Right kidney (tissue), 1 donor: ENCODE measurements at regions not wholly inside any gene's neighbourhood (a gene's known extent, or its start where the extent isn't known, plus 50 kb on each side); places are given as distances from the start of the nearest gene placed in this dataset.
"Not testable (repeated sequence)": the region's sequence is repeated elsewhere in the genome, so short reads cannot be mapped to it uniquely, and the experiment has no call there.

Experiments used
- DNase-seq: peaks from one replicate; pipeline ENCODE4 v3.0.0-alpha.2; 2016

DNA sequence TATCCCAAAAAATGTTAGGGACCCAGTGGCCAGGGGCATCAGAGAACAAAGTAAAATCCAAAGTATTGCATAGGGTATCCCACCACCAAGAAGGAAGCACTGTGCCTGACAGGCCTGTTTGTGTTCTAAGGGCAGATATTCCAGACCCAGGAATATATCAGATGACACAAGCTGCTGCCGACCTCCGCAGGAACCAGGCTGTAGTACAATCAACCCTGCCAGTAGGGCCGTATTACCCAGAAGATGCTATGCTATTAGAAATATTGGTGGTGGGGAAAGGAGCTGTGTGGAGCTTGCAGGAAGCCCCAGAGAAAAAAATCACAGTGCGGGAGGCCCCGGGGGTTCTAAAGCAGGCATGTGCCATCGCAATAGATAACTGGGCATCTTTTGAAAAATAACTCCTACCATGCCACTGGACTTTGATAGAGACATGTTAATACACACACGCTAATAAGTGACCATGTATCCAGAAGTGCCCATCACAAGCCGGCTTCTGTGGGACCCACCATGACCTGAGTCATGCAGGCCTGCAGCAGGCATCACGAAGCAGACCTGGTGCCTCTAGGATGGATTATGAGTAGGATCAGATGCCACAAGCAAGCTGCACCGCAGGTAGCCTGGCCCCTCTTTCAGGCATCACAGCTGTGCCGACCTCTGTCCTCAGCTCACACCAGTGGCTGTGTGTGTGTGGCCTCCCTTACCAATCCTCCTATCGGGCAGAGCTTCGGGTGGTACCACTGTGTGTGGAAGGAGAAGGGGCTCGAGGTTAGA, 242.7 kb downstream of the BCL11B start:
- no peak for DNase-seq

DNA sequence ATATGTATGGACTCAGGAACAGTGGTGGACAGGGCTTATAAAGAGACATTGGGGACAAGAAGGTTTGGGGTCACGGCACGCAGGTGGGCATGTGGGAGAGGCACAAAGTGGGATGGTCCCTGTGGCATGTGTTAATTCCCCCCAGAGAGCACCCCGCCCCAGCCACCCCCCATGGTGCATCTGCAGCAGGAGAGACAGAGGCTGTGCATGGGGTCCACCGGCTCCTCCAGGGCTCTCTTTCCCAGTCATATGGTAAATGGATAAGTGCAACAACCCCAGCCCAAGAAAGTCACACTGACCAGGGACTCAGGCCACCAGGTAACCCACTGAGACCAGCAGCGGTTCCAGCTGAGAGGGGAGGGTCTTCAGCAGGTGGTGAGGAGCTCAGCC, 242.1 kb downstream of the BCL11B start:
- no peak for DNase-seq

DNA sequence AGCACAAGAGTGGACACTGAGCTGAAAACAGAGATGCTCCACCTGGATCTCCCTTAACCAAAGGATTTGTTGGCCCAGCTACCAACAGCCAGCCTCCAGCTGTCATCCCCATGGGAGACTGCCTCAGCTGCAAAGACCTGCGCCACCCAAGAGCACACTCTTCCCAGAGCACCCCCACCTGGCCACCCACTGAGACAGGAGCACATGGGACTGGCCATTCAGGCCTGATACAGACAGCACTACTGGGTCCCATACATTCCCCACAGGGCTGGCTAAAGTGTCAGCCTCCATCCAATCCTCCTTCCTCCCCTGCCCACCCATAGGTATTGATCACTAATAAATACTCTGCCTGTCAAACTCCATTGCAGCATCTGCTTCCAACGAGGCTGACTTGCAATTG, 241.5 kb downstream of the BCL11B start:
- DNase-seq, result no peak

GRCh38 chr14:99032759-99033158, 239.2 kb downstream of the BCL11B start:
- no peak for DNase-seq

- DNase-seq, result no peak
These were observed 238.0 kb downstream of the BCL11B start for GRCh38 chr14:99033951-99034350.

GRCh38 chr14:99034711-99035171, 237.3 kb downstream of the BCL11B start:
- DNase-seq, result no peak

DNA sequence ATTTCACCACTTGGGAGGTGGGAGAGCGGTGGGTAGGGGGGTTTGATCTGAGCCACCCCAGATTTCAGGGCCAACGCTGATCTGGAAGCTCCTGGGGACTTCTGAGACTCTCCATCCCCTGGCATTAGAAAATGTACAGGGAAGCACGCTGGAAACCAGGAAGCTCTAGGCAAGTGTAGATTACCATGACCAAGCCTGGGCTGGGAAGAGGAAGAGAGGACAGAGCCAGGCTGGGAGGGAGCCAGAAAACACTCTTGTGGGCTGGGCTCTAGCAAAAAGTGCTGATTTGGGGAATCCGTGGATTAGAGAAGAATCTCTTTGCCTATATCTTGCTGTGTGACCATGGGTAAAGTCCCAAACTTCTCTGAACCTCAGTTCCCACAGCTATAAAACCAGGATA, 236.7 kb downstream of the BCL11B start:
- no peak for DNase-seq

DNA sequence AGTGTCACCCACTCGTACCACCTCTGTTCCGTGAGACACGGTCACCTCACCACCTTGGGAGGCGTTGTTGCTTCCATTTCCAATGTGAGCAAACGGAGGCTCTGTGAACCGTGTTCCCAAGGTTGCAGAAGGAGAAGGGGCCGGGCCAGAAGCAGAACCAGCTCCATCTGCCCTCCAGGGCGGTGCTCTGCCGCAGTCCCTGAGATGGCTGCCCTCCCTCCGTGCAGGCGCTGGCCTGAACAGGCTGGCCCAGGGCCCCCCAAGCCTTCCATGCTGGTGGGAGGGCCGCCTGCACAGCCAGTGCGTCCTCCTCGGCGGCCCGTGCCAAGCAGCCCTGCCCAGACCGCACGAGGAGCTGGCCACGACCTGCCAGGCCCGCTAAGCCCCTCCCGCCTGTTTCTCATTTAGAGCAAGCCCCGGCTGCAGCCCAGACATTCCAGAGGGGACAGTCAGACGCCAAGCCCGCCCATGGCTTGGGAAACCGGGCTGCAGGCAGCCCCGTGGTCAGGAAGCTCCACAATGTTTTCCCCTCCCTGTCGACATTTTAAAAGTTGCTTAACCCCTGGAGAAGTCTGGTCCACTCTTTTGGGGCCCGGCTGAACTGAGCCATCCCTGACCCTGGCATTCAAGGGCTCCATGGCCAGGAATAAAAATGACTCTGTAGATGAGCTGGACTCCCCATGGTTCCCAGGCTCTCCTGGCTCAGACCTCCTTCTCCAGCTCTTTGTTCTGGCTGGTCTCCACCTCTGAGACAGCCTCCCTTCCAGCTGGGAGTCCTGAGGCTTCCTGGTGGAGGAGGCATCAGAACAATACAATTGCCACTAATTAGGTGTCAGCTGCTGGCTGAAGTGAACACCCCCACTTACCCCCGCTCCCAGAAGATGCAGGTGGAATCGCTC, 236.0 kb downstream of the BCL11B start:
- peak; percentile 47 for DNase-seq

GRCh38 chr14:99036611-99037293, 235.2 kb downstream of the BCL11B start:
- DNase-seq, result no peak

DNA sequence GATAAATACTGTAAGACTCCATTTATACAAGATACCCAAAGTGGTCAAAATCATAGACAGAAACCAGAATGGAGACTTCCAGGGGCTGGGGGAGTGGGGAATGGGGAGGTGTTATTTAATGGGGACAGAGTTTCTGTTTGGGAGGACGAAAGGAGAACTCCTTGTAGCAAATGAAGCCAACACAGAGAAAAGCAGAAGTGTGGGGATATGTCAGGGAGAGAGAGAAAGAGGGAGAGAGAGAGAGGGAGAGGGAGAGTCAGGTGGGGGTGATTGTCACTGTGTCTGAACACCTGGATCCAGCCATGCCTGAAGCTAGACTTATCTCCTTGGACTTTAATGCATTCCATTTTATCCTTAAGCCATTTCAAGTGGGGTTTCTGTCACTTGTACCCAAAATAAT, 234.7 kb downstream of the BCL11B start:
- not testable (repeated sequence) for DNase-seq

DNA sequence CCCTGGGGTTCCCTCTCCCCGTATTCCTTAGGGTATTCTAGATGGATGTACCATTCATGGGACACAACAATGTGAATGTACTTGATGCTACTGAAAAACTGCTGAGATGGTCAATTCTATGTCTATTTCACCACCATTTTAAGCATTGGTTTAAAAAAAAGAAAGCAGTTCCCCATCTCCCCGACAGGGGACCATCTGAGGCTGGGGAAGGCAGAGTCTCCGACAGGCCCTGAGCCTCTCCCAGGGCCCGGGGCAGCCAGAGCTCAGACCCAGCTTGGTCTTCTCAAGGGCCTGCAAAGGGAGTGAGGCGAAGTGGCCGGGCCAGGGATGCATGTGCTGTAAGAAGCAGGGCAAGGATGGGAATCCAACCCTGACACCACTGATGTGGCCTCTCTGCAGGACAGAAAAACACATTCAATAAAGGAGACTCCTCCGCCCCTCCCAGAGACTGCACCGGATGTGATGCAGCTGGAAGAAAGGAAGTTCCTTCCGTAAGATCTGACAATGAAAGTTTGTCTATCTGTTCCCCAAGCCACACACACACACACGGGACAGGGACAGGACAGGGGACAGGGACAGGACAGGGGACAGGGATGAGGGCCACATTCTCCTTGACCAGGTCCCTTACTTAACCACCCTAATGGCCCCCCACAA, 234.1 kb downstream of the BCL11B start:
- DNase-seq, result no peak

- DNase-seq, result no peak
These were observed 233.6 kb downstream of the BCL11B start for GRCh38 chr14:99038431-99038820.

DNA sequence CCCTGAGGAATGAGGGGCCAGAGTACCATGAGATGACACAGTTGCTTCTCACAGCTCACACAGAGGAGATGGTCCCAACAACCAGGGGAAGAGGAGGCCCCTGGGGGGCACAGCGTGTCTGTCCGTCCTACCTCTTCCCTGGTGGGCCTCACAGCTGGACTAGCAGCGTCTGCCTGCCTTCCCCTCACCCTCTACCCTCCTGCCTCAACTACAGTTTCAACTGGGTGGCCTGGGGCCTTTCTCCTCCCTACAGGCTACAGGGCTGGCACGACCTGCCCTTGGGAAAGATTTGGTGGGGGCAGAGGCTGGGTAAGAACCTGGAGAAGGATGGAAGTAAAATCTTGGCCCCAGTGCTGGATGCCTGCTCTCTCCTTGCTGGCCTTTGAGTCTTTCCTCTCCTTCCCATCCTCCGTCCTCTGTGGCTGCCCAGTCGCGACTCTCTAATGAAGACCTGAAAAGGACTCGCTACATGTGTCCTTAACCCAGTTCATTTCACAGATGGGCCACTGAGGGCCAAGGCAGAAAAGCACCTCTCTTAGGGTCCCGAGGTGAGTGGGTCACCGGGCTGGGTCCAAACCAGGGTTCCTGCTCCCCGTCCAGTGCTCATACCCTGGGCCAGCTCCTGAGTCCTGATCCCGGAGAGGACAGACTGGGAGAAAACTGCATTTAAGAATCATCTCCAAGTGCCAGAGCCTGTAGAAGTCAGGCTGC, 232.5 kb downstream of the BCL11B start:
- DNase-seq, result no peak

GRCh38 chr14:99040052-99040451, 231.9 kb downstream of the BCL11B start:
- no peak for DNase-seq

GRCh38 chr14:99040711-99041110, 231.3 kb downstream of the BCL11B start:
- no peak for DNase-seq

DNA sequence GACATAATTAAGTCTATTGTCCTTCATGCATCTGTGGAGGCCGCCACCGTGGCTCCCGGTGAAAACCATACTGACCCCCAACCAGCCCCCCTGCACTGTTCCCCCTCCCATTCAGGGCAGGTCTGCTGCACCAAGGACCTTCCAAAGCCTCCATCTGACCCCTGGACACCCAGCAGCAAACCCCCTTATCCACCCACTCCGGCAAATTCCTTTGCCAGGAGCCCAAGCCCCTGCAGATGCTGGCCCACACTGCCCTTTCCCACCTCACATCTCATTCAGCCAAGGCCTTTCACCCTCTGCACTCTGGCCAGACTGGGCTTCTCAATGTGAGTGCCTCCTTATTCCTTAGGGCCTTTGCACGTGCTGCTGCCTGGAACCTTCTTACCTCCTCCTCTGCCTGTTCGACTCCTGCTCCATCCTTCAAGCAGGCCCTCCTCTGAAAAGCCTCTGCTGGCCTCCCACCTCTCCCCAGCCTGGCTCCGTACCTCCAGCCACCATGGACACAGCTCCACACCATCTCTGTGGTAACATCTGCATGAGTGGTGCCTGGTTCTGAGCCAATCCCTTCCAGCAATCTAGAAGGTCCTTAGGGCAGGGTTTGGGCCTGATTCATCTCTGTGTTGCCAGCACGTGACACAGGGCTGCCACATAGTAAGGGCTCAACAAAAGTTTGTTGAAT, 230.7 kb downstream of the BCL11B start:
- no peak for DNase-seq

- DNase-seq, result no peak
These were observed 230.2 kb downstream of the BCL11B start for GRCh38 chr14:99041820-99042174.

- no peak for DNase-seq
These were observed 229.4 kb downstream of the BCL11B start for GRCh38 chr14:99042381-99043266.

DNA sequence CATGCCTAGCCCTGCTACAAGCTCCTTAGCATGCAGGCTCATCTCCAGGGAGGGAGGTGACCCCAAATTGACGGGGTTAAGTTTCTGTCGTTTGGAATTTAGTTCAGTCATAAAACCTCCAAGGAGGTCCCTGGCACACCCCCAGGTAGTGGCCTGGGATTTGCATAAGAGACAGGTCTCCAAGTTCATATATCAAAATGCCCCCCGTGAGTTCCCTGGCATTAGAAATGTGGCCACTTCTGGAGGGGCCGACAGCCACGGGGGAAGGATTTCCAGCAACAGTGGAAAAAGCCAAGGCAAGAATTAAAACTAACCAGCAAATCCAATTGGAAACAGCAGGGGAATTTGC, 228.8 kb downstream of the BCL11B start:
- DNase-seq, result no peak

DNA sequence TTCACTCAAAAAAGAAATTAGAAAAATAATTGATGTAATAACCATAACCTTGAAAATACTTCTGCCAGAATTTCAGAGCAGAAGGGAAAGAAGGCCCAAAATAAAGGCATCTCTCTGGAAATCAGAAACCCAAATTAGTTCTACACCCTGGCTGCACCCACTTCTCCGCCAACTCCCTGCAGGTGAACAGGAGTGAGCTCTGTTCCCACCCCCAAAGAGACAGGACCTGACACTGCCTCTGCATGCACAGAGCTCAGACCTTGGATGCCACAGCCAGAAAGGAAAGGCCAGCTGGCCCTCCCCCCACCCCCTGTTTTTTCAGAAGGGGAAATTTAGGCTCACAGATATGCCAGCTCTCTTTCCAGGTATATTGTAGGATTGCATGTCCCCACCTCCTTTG, 228.2 kb downstream of the BCL11B start:
- DNase-seq, result no peak
